H1 (cell line): ENCODE measurements at regions not wholly inside any gene's neighbourhood (a gene's known extent, or its start where the extent isn't known, plus 50 kb on each side); places are given as distances from the start of the nearest gene placed in this dataset.

Experiments
- CTCF ChIA-PET: fragments of 300-600 bp; sonication (Branson Sonifier 250); formaldehyde crosslinking; loops from one replicate; lab custom pipeline; 2021; ENCODE audit not compliant: partially characterized antibody; lab: Charles Lee
- POLR2A ChIA-PET: fragments of 300-600 bp; sonication (Branson Sonifier 250); formaldehyde crosslinking; loops from one replicate; lab custom pipeline; 2021; ENCODE audit warnings: inconsistent platforms; ENCODE audit not compliant: partially characterized antibody; lab: Charles Lee
- DNase-seq, 2 experiments: peaks; one replicate each; pipeline versions ENCODE4 v3.0.0 to v3.0.0-alpha.2; 2010 to 2022; ENCODE audit warnings: low spot score in 2 of 2, low read depth in 1 of 2, mixed read lengths in 1 of 2
- FAIRE-seq: peaks from 2 replicates; lab custom pipeline; 2011; peaks lifted over from hg19 to GRCh38; lab: Jason Lieb, UNC
- H2AFZ ChIP-seq: 2 replicates; pipeline ENCODE4 v1.8.1; 2012; ENCODE audit warnings: low read length, inconsistent platforms
- H2AK5ac ChIP-seq: 2 replicates; pipeline ENCODE4 v1.6.1; 2013; ENCODE audit warnings: low read depth, low read length
- H2BK120ac ChIP-seq: replicated peaks from 2 replicates; pipeline ENCODE3; 2013; ENCODE audit warnings: low read depth, low read length, inconsistent platforms
- H2BK12ac ChIP-seq: 2 replicates; pipeline ENCODE4 v1.6.1; 2013; ENCODE audit warnings: low read depth, low read length
- H2BK15ac ChIP-seq: 2 replicates; pipeline ENCODE4 v1.6.1; 2013; ENCODE audit warnings: low read length
- H2BK20ac ChIP-seq: 2 replicates; pipeline ENCODE4 v1.6.1; 2013; ENCODE audit warnings: low read length
- H2BK5ac ChIP-seq: 2 replicates; pipeline ENCODE4 v1.6.1; 2013; ENCODE audit warnings: low read depth, low read length
- H3K14ac ChIP-seq: 2 replicates; pipeline ENCODE4 v1.6.1; 2013; ENCODE audit warnings: inconsistent platforms; ENCODE audit not compliant: insufficient read length
- H3K18ac ChIP-seq: 2 replicates; pipeline ENCODE4 v1.6.1; 2013; ENCODE audit warnings: low read length; ENCODE audit errors: extremely low read depth
- H3K23ac ChIP-seq: 2 replicates; pipeline ENCODE4 v1.6.1; 2013; ENCODE audit warnings: inconsistent platforms; ENCODE audit not compliant: insufficient read length
- H3K23me2 ChIP-seq: 2 replicates; pipeline ENCODE4 v1.6.1; 2013; ENCODE audit warnings: low read depth, low read length
- H3K27ac ChIP-seq: 2 replicates; pipeline ENCODE4 v1.6.1; 2011; ENCODE audit warnings: low read depth, low read length, inconsistent platforms
- H3K27me3 ChIP-seq, 4 experiments: replicated peaks in 1 of 4; 1 replicate in 1 of 4; 2 replicates in 3 of 4; pipeline versions ENCODE4 v1.6.1 to v1.8.1; 2011 to 2013; ENCODE audit warnings: low read length in 3 of 4, mild to moderate bottlenecking in 3 of 4, inconsistent platforms in 2 of 4, mixed read lengths in 2 of 4, moderate library complexity in 1 of 4; ENCODE audit not compliant: control insufficient read depth in 3 of 4, insufficient read depth in 3 of 4; ENCODE audit errors: extremely low read depth in 1 of 4
- H3K36me3 ChIP-seq, 4 experiments: 2 replicates each; pipeline versions ENCODE4 v1.6.1 to v1.8.1; 2011 to 2013; ENCODE audit warnings: mild to moderate bottlenecking in 4 of 4, low read length in 3 of 4, moderate library complexity in 2 of 4, control low read depth in 1 of 4, inconsistent platforms in 1 of 4; ENCODE audit not compliant: insufficient read depth in 4 of 4, control insufficient read depth in 2 of 4
- H3K4ac ChIP-seq: replicated peaks from 2 replicates; pipeline ENCODE3; 2013; ENCODE audit warnings: low read length, low read depth, mixed read lengths, inconsistent platforms; ENCODE audit not compliant: insufficient read length
- H3K4me1 ChIP-seq, 4 experiments: replicated peaks in 1 of 4; 1 replicate in 1 of 4; 2 replicates in 3 of 4; pipeline versions ENCODE4 v1.6.1 to v1.8.1; 2011 to 2013; ENCODE audit warnings: low read length in 3 of 4, inconsistent platforms in 2 of 4, mixed read lengths in 1 of 4; ENCODE audit not compliant: insufficient read depth in 4 of 4, control insufficient read depth in 3 of 4
- H3K4me2 ChIP-seq, 2 experiments: 2 replicates each; pipeline versions ENCODE4 v1.6.1 to v1.8.1; 2011 to 2013; ENCODE audit warnings: low read depth in 2 of 2, low read length in 2 of 2, control low read depth in 1 of 2, inconsistent platforms in 1 of 2, mild to moderate bottlenecking in 1 of 2; ENCODE audit not compliant: insufficient read depth in 1 of 2
- H3K4me3 ChIP-seq, 4 experiments: fragments of 200-600, 300-600 bp in 1 of 4; sonication (generic), shearing (Covaris generic), sonication (Bioruptor Twin) in 1 of 4; 2 replicates each; pipeline versions ENCODE4 v1.5.1 to v1.8.1; 2011 to 2016; ENCODE audit warnings: low read length in 4 of 4, low read depth in 3 of 4, control low read depth in 2 of 4, inconsistent platforms in 2 of 4, mild to moderate bottlenecking in 2 of 4, mixed read lengths in 1 of 4, moderate library complexity in 1 of 4; ENCODE audit not compliant: insufficient read depth in 2 of 4; ENCODE audit errors: extremely low read depth in 1 of 4
- H3K56ac ChIP-seq: replicated peaks from 2 replicates; pipeline ENCODE3; 2013; ENCODE audit warnings: low read depth, mild to moderate bottlenecking, mixed read lengths, low read length, inconsistent platforms; ENCODE audit not compliant: insufficient read length
- H3K79me1 ChIP-seq: 2 replicates; pipeline ENCODE4 v1.6.1; 2013; ENCODE audit warnings: low read depth, low read length, control low read depth
- H3K79me2 ChIP-seq, 2 experiments: 2 replicates each; pipeline versions ENCODE4 v1.6.1 to v1.8.1; 2012 to 2013; ENCODE audit warnings: low read length in 2 of 2, mild to moderate bottlenecking in 2 of 2, inconsistent platforms in 1 of 2; ENCODE audit not compliant: insufficient read depth in 2 of 2, control insufficient read depth in 1 of 2
- H3K9ac ChIP-seq, 4 experiments: replicated peaks in 1 of 4; 1 replicate in 1 of 4; 2 replicates in 3 of 4; pipeline versions ENCODE4 v1.6.1 to v1.8.1; 2011 to 2013; ENCODE audit warnings: low read depth in 3 of 4, low read length in 3 of 4, control low read depth in 2 of 4, mild to moderate bottlenecking in 2 of 4, moderate library complexity in 2 of 4, inconsistent platforms in 1 of 4; ENCODE audit errors: extremely low read depth in 1 of 4
- H3K9me3 ChIP-seq, 2 experiments: 2 replicates each; pipeline versions ENCODE4 v1.6.1 to v1.8.1; 2012 to 2013; ENCODE audit warnings: mild to moderate bottlenecking in 2 of 2, moderate library complexity in 2 of 2, control low read depth in 1 of 2, inconsistent platforms in 1 of 2, low read depth in 1 of 2, low read length in 1 of 2, mixed read lengths in 1 of 2; ENCODE audit not compliant: insufficient read depth in 2 of 2
- H4K20me1 ChIP-seq, 2 experiments: replicated peaks in 1 of 2; 2 replicates each; pipeline versions ENCODE3 to v1.8.1; 2011 to 2013; ENCODE audit warnings: inconsistent platforms in 2 of 2, low read length in 2 of 2, mild to moderate bottlenecking in 1 of 2; ENCODE audit not compliant: insufficient read depth in 2 of 2, control insufficient read depth in 1 of 2
- H4K5ac ChIP-seq: 2 replicates; pipeline ENCODE4 v1.6.1; 2013; ENCODE audit warnings: low read length, low read depth, mixed read lengths, inconsistent platforms; ENCODE audit not compliant: insufficient read length
- H4K8ac ChIP-seq: 2 replicates; pipeline ENCODE4 v1.8.0; 2013; ENCODE audit warnings: mild to moderate bottlenecking, moderate library complexity, low read length, inconsistent platforms; ENCODE audit not compliant: insufficient read depth; ENCODE audit errors: extremely low read depth
- H4K91ac ChIP-seq: replicated peaks from 2 replicates; pipeline ENCODE3; 2013; ENCODE audit warnings: low read length, mixed read lengths, inconsistent platforms; ENCODE audit not compliant: insufficient read length
- ASH2L ChIP-seq: fragments of 200-600, 300-600 bp; sonication (generic); IDR thresholded peaks from one replicate; pipeline ENCODE4 v1.7.1; 2017; ENCODE audit warnings: low read length
- BRCA1 ChIP-seq: IDR thresholded peaks from 2 replicates; pipeline ENCODE4 v1.6.1; 2012; ENCODE audit warnings: low read depth, low read length, improper control_type of control experiment
- CBX5 ChIP-seq: fragments of 300-800, 300-1000 bp; sonication (generic); IDR thresholded peaks from 2 replicates; pipeline ENCODE4 v1.7.1; 2016; ENCODE audit warnings: antibody characterized with exemption, low read length, low read depth
- EZH2 ChIP-seq: fragments of 200-600 bp; sonication (generic); IDR thresholded peaks from 2 replicates; pipeline ENCODE4 v1.7.1; 2012; ENCODE audit warnings: low read depth, mild to moderate bottlenecking, moderate library complexity, low read length, inconsistent platforms; ENCODE audit not compliant: severe bottlenecking
- KDM4A ChIP-seq: IDR thresholded peaks from one replicate; pipeline ENCODE4 v1.7.1; 2012; ENCODE audit warnings: low read depth, mild to moderate bottlenecking, moderate library complexity, low read length, inconsistent platforms; ENCODE audit not compliant: severe bottlenecking
- PHF8 ChIP-seq: fragments of 200-600 bp; sonication (generic); conservative IDR thresholded peaks from 2 replicates; pipeline ENCODE4 v1.7.1; 2012; ENCODE audit warnings: low read depth, mild to moderate bottlenecking, inconsistent platforms, low read length, moderate library complexity
- POLR2AphosphoS5 ChIP-seq: IDR thresholded peaks from 2 replicates; pipeline ENCODE4 v1.6.1; 2011; ENCODE audit warnings: low read depth, low read length
- RFX5 ChIP-seq: IDR thresholded peaks from 2 replicates; pipeline ENCODE4 v1.6.1; 2011; ENCODE audit warnings: low read depth, low read length, improper control_type of control experiment, borderline replicate concordance
- SIX5 ChIP-seq: IDR thresholded peaks from 2 replicates; pipeline ENCODE4 v1.6.1; 2011; ENCODE audit warnings: mild to moderate bottlenecking, low read depth, low read length
- SP2 ChIP-seq: IDR thresholded peaks from 2 replicates; pipeline ENCODE4 v1.6.1; 2012; ENCODE audit warnings: mild to moderate bottlenecking, low read length, inconsistent platforms
- TAF7 ChIP-seq: optimal IDR thresholded peaks from 2 replicates; pipeline ENCODE3; 2011; ENCODE audit warnings: low read depth, mild to moderate bottlenecking, inconsistent platforms, low read length, moderate library complexity, borderline replicate concordance
- TBP ChIP-seq: IDR thresholded peaks from 2 replicates; pipeline ENCODE4 v1.6.1; 2011; ENCODE audit warnings: low read depth, low read length, improper control_type of control experiment
- TEAD4 ChIP-seq: IDR thresholded peaks from 2 replicates; pipeline ENCODE4 v1.6.1; 2012; ENCODE audit warnings: low read depth, low read length, inconsistent platforms, mixed read lengths
- WGBS, 2 experiments: shearing (Covaris generic) in 1 of 2; methylation state at CpG; one replicate each; pipeline versions ENCODE4 v1.1.6 to v1.1.7; 2013 to 2015; ENCODE audit warnings: low lambda C conversion rate in 2 of 2, mixed read lengths in 2 of 2, inconsistent platforms in 1 of 2, low coverage in 1 of 2, missing lambda C conversion rate in 1 of 2; ENCODE audit not compliant: insufficient replicate concordance in 2 of 2, insufficient coverage in 1 of 2, insufficient read length in 1 of 2; ENCODE audit errors: extremely low coverage in 1 of 2, missing lambda C conversion rate in 1 of 2; 5-methylcytosine and 5-hydroxymethylcytosine counted together
- TF ChIP-seq, protein P1 (sequence below): IDR thresholded peaks from 2 replicates; pipeline ENCODE4 v1.6.1; 2012; ENCODE audit warnings: inconsistent platforms
- TF ChIP-seq, protein P2 (sequence below): IDR thresholded peaks from 2 replicates; pipeline ENCODE4 v1.6.1; 2011; ENCODE audit warnings: low read depth, mild to moderate bottlenecking, low read length; ENCODE audit not compliant: insufficient read depth

DNA sequence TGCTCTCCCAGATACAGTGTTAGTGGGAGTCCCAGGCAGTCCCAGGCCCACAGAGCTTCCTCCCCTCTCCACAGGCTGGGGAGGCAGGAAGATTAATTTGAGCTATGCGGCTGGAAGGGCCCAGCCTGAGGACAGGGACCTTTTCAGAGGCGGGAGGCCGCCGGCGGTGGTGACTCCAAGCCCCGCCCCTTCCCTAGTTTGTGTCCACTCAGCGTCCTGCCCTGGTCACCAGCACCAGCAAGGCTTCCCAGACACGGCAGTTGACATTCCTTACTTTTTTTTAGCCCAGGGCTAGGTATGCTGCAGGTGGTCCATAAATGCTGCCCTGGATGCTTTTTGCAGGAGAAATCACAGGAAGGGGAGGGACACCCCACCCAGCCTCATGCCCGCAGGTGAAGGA is 67.7 kb upstream of the LRPAP1 start:
- Histone ChIP-seq H3K23ac (no peak overlapping the region), H2AK5ac (no peak overlapping the region), H3K4me2 (no peak overlapping the region), H2BK5ac (no peak overlapping the region), H3K36me3 (no peaks in the 10 kb centered on the region), H4K5ac (no peak overlapping the region), H2AFZ (no peak overlapping the region), H3K9me3 (peaks cover 13 to 20% of the 10 kb centered on the region in 2 experiments; a peak in 2 of 4 replicates), H3K9ac (no peak overlapping the region), H3K79me2 (no peaks in the 10 kb centered on the region), H3K18ac (no peak overlapping the region), H2BK12ac (no peak overlapping the region), H3K14ac (no peak overlapping the region), H2BK120ac (no peak overlapping the region), H3K23me2 (0 out of 2 replicates have a peak, but pooled peaks cover 2% of the 10 kb centered on the region), H3K4me1 (no peaks in the 10 kb centered on the region), H3K27me3 (no peaks in the 10 kb centered on the region), H3K27ac (no peak overlapping the region), H2BK20ac (no peak overlapping the region), H3K79me1 (no peaks in the 10 kb centered on the region), H3K56ac (no peak overlapping the region), H4K20me1 (peaks cover 0 to 7% of the 10 kb centered on the region in 2 experiments), H3K4ac (no peak overlapping the region), H3K4me3 (no peak overlapping the region), H4K8ac (no peak overlapping the region), H4K91ac (no peak overlapping the region), H2BK15ac (no peak overlapping the region)
- ChIA-PET CTCF (no interaction called here), POLR2A (no interaction called here)
- 91% methylated on average over 6 of the region's 9 CpGs; no CpG with 5 or more reads in 1 of the 2 experiments for WGBS, 2 experiments
- DNase-seq: no peak
- no peak for FAIRE-seq
- no peak for TF ChIP-seq SP2
- no peak for TF ChIP-seq SIX5
- TF ChIP-seq EZH2: no peak
- no peak for TF ChIP-seq BRCA1
- no peak for TF ChIP-seq TEAD4
- TF ChIP-seq, protein P1, sequence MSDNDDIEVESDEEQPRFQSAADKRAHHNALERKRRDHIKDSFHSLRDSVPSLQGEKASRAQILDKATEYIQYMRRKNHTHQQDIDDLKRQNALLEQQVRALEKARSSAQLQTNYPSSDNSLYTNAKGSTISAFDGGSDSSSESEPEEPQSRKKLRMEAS: no peak
- TF ChIP-seq, protein P2, sequence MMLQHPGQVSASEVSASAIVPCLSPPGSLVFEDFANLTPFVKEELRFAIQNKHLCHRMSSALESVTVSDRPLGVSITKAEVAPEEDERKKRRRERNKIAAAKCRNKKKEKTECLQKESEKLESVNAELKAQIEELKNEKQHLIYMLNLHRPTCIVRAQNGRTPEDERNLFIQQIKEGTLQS: no peak
- TF ChIP-seq POLR2AphosphoS5: no peak
- no peak for TF ChIP-seq RFX5
- no peak for TF ChIP-seq KDM4A
- no peak for TF ChIP-seq TAF7
- TF ChIP-seq ASH2L: no peak
- no peak for TF ChIP-seq CBX5
- no peak for TF ChIP-seq TBP
- no peak for TF ChIP-seq PHF8
